ENCODE measurements at regions not wholly inside any gene's neighbourhood (a gene's known extent, or its start where the extent isn't known, plus 50 kb on each side); places are given as distances from the start of the nearest gene placed in this dataset.

DNA sequence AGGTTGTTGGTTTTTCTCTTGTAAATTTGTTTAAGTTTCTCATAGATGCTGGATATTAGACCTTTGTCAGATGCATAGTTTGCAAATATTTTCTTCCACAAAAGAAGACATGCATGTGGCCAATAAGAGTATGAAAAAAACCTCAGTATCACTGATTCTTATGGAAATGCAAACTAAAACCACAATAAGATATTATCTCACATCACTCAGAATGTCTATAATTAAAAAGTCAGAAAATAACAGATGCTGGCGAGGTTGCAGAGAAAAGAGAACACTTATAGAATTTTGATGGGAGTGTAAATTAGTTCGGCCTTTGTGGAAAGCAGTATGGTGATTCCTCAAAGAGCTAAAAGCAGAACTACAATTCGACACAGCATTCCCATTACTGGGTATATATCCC, 1355.6 kb downstream of the FAM133A start:
- TF ChIP-seq, protein P1, sequence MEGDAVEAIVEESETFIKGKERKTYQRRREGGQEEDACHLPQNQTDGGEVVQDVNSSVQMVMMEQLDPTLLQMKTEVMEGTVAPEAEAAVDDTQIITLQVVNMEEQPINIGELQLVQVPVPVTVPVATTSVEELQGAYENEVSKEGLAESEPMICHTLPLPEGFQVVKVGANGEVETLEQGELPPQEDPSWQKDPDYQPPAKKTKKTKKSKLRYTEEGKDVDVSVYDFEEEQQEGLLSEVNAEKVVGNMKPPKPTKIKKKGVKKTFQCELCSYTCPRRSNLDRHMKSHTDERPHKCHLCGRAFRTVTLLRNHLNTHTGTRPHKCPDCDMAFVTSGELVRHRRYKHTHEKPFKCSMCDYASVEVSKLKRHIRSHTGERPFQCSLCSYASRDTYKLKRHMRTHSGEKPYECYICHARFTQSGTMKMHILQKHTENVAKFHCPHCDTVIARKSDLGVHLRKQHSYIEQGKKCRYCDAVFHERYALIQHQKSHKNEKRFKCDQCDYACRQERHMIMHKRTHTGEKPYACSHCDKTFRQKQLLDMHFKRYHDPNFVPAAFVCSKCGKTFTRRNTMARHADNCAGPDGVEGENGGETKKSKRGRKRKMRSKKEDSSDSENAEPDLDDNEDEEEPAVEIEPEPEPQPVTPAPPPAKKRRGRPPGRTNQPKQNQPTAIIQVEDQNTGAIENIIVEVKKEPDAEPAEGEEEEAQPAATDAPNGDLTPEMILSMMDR (IDR thresholded peaks at IDR 0.05; ENCODE audit: poor library complexity), result no peak
- no peak for TF ChIP-seq EZH2 (IDR thresholded peaks at IDR 0.05; ENCODE audit: borderline replicate concordance)

Data from hepatocyte (in vitro differentiated cells).